Prostate gland (tissue), 2 donors: ENCODE measurements at regions not wholly inside any gene's neighbourhood (a gene's known extent, or its start where the extent isn't known, plus 50 kb on each side); places are given as distances from the start of the nearest gene placed in this dataset.

Experiments used
- DNase-seq: peaks from one replicate; pipeline ENCODE4 v3.0.0-alpha.2; 2019; ENCODE audit warnings: low spot score
- H3K27ac ChIP-seq, 2 donors: fragments of 200-600 bp; sonication (generic); 2 replicates each; pipeline ENCODE4 v1.5.1; 2017 to 2019
- H3K27me3 ChIP-seq: fragments of 200-600 bp; sonication (generic); replicated peaks from 2 replicates; pipeline ENCODE4 v1.5.1; 2019; ENCODE audit not compliant: insufficient read depth
- H3K36me3 ChIP-seq, 2 donors: fragments of 200-600 bp; sonication (generic); 1 replicate in 1 of 2; 2 replicates in 1 of 2; pipeline versions ENCODE4 v1.5.1 to v1.8.1; 2017 to 2019
- H3K4me1 ChIP-seq: fragments of 200-600 bp; sonication (generic); replicated peaks from 2 replicates; pipeline ENCODE4 v1.5.1; 2019
- H3K4me3 ChIP-seq, 2 donors: fragments of 200-600 bp; sonication (generic); 2 replicates each; pipeline ENCODE4 v1.5.1; 2017 to 2019
- H3K9me3 ChIP-seq: fragments of 200-600 bp; sonication (generic); 2 replicates; pipeline ENCODE4 v1.5.1; 2017
- POLR2A ChIP-seq: fragments of 450-650 bp; IDR thresholded peaks from one replicate; pipeline ENCODE4 v1.6.1; 2016; ENCODE audit warnings: antibody characterized with exemption, mild to moderate bottlenecking
- POLR2AphosphoS5 ChIP-seq: sonication (generic); formaldehyde crosslinking; IDR thresholded peaks from one replicate; pipeline ENCODE4 v1.6.1; 2017; ENCODE audit warnings: antibody characterized with exemption
- WGBS: methylation state at CpG from one replicate; pipeline ENCODE4 v1.1.5; 2018; 5-methylcytosine and 5-hydroxymethylcytosine counted together
- intact Hi-C: fragments of 100-400 bp; cut with DNase I; formaldehyde crosslinking; loops from one replicate; pipeline ENCODE4 v1.14.2; 2022
- TF ChIP-seq, protein P1 (sequence below), 4 experiments: fragments of 200-600 bp in 2 of 4; fragments of 450-650 bp in 2 of 4; sonication (generic) in 2 of 4; IDR thresholded peaks; 1 replicate in 3 of 4; 2 replicates in 1 of 4; pipeline ENCODE4 v1.5.1; 2016 to 2019; ENCODE audit warnings: antibody characterized with exemption in 4 of 4, mild to moderate bottlenecking in 2 of 4, moderate library complexity in 2 of 4

DNA sequence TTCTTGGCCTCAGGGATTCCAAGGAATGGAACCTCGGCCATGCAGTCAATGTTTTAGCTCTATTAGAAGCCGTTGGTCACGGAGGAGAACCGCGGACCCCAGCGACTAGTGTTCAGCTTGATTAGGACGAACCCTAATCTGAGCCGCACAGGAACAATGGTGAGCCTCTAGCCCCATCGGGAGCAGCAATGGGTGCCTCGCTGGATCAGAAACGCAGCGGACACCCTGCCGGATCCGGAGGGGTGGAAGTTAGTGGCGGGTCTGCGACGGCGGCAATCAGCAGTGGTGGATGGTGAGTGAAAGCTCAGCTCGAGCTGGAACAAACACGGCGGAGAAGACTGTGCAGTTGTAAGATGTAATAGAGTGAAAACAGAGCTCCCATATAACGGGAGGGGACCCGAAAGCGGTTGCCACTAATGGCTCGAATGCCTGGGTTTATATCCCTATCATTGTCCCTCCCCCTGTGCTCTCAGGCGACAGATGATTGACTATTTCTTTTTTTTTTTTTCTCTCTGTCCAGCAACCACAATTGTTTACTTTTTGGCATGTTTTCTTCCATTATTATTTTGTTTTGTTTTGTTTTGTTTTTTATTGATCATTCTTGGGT, 127.7 kb downstream of the ZNF664 start:
- TF ChIP-seq POLR2A (no peak), POLR2AphosphoS5 (no peak)
- TF ChIP-seq, protein P1, sequence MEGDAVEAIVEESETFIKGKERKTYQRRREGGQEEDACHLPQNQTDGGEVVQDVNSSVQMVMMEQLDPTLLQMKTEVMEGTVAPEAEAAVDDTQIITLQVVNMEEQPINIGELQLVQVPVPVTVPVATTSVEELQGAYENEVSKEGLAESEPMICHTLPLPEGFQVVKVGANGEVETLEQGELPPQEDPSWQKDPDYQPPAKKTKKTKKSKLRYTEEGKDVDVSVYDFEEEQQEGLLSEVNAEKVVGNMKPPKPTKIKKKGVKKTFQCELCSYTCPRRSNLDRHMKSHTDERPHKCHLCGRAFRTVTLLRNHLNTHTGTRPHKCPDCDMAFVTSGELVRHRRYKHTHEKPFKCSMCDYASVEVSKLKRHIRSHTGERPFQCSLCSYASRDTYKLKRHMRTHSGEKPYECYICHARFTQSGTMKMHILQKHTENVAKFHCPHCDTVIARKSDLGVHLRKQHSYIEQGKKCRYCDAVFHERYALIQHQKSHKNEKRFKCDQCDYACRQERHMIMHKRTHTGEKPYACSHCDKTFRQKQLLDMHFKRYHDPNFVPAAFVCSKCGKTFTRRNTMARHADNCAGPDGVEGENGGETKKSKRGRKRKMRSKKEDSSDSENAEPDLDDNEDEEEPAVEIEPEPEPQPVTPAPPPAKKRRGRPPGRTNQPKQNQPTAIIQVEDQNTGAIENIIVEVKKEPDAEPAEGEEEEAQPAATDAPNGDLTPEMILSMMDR (IDR thresholded peaks at IDR 0.05): no peak
- WGBS: 85% methylated on average over 26 of the region's 26 CpGs
- intact Hi-C loops: no loop called here

DNA sequence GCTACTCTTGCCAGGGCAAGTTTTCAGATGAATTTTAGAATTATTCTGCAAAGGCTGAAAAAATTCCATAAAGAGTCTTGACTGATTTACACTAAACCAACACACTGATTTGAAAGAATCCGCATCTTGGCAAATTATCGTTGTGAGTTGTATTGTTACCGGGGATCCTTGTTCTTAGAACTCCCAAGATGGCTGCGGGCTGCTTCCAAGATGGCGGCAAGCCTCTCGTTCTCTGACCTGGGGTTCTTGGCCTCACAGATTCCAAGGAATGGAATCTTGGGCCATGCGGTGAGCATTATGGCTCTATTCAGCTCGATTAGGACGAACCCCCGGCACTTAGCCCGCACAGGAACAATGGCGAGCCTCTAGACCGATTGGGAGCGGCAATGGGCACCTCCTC, 132.5 kb downstream of the ZNF664 start:
- intact Hi-C loops: no loop called here
- Histone ChIP-seq H3K4me3 (no peak overlapping the region), H3K27me3 (no peaks in the 10 kb centered on the region), H3K9me3 (no peaks in the 10 kb centered on the region), H3K27ac (no peak overlapping the region), H3K4me1 (no peaks in the 10 kb centered on the region), H3K36me3 (no peaks in the 10 kb centered on the region)
- no peak for DNase-seq
- WGBS: 92% methylated on average over 14 of the region's 14 CpGs
- no peak for TF ChIP-seq POLR2AphosphoS5
- no peak for TF ChIP-seq POLR2A
- TF ChIP-seq, protein P1 (IDR thresholded peaks at IDR 0.05): no peak

More for the DNA sequence above, 127.7 kb downstream of the ZNF664 start:
- no peak for DNase-seq
- no peak overlapping the region for H3K4me3 ChIP-seq
- H3K9me3 ChIP-seq: no peaks in the 10 kb centered on the region
- no peaks in the 10 kb centered on the region for H3K4me1 ChIP-seq
- no peaks in the 10 kb centered on the region for H3K36me3 ChIP-seq
- no peak overlapping the region for H3K27ac ChIP-seq
- H3K27me3 ChIP-seq: no peaks in the 10 kb centered on the region

DNA sequence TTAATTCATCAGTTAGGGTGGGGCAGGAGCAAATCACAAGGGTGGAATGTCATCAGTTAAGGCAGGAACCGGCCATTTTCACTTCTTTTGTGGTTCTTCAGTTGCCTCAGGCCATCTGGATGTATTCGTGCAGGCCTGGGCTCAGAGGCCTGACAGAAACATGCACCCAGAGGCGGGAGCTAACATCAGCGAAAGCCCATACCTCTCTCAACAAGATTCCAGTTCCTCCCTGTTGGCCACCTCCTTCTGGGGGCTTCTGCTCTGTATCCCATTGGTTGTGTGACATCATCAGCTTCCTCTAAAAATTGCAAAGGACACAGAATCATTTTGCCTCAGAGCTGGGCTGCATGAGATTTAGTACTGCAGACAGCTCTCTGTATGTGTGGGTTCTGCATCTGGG, 134.3 kb downstream of the ZNF664 start:
- H3K4me3 ChIP-seq: no peak overlapping the region
- no peak for DNase-seq

DNA sequence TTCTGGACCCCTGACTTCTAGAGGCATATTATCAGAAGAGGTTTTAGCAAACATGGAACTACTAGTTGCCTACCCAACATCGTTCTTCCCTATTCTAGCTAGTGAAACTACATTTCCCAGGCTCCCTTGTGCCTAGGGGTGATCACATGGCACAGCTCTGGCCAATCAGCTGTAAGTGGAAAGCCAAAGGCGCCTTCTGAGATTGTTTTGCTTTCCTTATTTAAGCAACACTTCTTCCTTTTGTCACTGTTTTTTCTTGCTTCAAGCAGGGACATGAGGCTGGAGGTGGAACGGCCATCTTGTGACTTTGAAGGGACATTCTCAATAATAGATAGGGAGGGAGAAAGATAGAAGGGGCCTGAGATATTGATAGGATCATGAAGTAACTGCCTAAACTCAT, 136.7 kb downstream of the ZNF664 start:
- H3K27me3 ChIP-seq: no peaks in the 10 kb centered on the region
- H3K4me3 ChIP-seq: no peak overlapping the region
- TF ChIP-seq, protein P1 (IDR thresholded peaks at IDR 0.05): no peak
- TF ChIP-seq POLR2A (no peak), POLR2AphosphoS5 (no peak)
- no peaks in the 10 kb centered on the region for H3K9me3 ChIP-seq
- DNase-seq: no peak
- H3K36me3 ChIP-seq: no peaks in the 10 kb centered on the region
- no peak overlapping the region for H3K27ac ChIP-seq
- WGBS: 77% methylated on average over 3 of the region's 3 CpGs
- intact Hi-C loops: no loop called here
- no peaks in the 10 kb centered on the region for H3K4me1 ChIP-seq

More for the DNA sequence above, 134.3 kb downstream of the ZNF664 start:
- no peaks in the 10 kb centered on the region for H3K4me1 ChIP-seq
- TF ChIP-seq, protein P1 (IDR thresholded peaks at IDR 0.05): no peak
- no peak for TF ChIP-seq POLR2A
- no peak for TF ChIP-seq POLR2AphosphoS5
- no peak overlapping the region for H3K27ac ChIP-seq
- no peaks in the 10 kb centered on the region for H3K27me3 ChIP-seq
- 59% methylated on average over 4 of the region's 4 CpGs for WGBS
- no peaks in the 10 kb centered on the region for H3K36me3 ChIP-seq
- no peaks in the 10 kb centered on the region for H3K9me3 ChIP-seq
- intact Hi-C loops: no loop called here

DNA sequence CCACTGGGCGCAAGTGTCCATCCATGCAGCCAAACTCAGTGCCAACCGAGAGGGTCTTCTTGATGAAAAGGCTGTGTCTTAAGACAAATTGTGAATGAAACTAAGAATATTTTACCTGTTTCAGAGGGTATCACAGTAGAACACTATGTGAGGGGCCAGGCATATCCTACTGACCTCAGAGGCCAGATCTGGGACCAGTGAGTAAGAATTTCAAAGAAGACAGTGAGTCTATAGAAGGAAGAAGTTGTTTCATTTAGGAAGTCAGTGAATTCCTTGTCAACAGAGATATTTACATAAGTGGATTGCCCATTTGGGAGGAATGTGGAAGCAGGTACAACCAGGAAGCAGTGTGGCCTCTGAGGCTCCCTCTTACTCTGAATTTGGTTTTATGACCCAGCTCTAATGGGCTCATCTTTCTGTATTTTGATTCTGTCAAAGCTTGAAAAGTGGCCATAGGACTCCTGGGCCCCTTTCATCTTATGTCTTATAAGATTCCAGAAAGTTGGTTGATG, 137.4 kb downstream of the ZNF664 start:
- intact Hi-C loops: no loop called here
- Histone ChIP-seq H3K36me3 (no peaks in the 10 kb centered on the region), H3K27me3 (no peaks in the 10 kb centered on the region), H3K27ac (no peak overlapping the region), H3K4me1 (no peaks in the 10 kb centered on the region), H3K9me3 (no peaks in the 10 kb centered on the region), H3K4me3 (no peak overlapping the region)
- TF ChIP-seq POLR2AphosphoS5 (no peak), POLR2A (no peak)
- TF ChIP-seq, protein P1 (IDR thresholded peaks at IDR 0.05): no peak
- 98% methylated on average over 2 of the region's 2 CpGs for WGBS
- no peak for DNase-seq
